Ishikawa (cell line): ENCODE measurements at regions not wholly inside any gene's neighbourhood (a gene's known extent, or its start where the extent isn't known, plus 50 kb on each side); places are given as distances from the start of the nearest gene placed in this dataset.

Source experiments
- MAX ChIP-seq: IDR thresholded peaks from 2 replicates; pipeline ENCODE4 v1.6.1; 2012
- REST ChIP-seq: IDR thresholded peaks from 2 replicates; pipeline ENCODE4 v1.6.1; 2012; ENCODE audit warnings: low read depth, mild to moderate bottlenecking
- TAF1 ChIP-seq: IDR thresholded peaks from 2 replicates; pipeline ENCODE4 v1.6.1; 2012; ENCODE audit warnings: low read depth, mild to moderate bottlenecking

GRCh38 chr1:36708587-36708986, 225.9 kb upstream of the CSF3R start:
- TF ChIP-seq TAF1 (no peak), MAX (no peak), REST (no peak)
